ENCODE measurements at regions not wholly inside any gene's neighbourhood (a gene's known extent, or its start where the extent isn't known, plus 50 kb on each side); places are given as distances from the start of the nearest gene placed in this dataset.

- Histone ChIP-seq H3K9me3 (no peaks in the 10 kb centered on the region), H3K4me3 (ENCODE audit: low read depth in 2 of 2, low read length in 1 of 2) (no peak overlapping the region), H3K27ac (ENCODE audit: low read depth in 2 of 2, low read length in 1 of 2) (no peak overlapping the region), H3K79me2 (ENCODE audit: insufficient read depth) (no peaks in the 10 kb centered on the region), H4K20me1 (ENCODE audit: insufficient read depth) (no peaks in the 10 kb centered on the region), H3K4me1 (ENCODE audit: control insufficient read depth in 1 of 2, insufficient read depth in 2 of 2, low read depth in 1 of 2, low read length in 1 of 2) (no peaks in the 10 kb centered on the region), H3K9me2 (no peaks in the 10 kb centered on the region), H2AFZ (ENCODE audit: low read depth) (no peak overlapping the region), H3F3A (replicated peaks; ENCODE audit: insufficient read depth) (no peaks in the 10 kb centered on the region), H3K36me3 (replicated peaks in 1 of 2; ENCODE audit: control insufficient read depth in 1 of 2, insufficient read depth in 2 of 2, low read length in 1 of 2) (no peaks in the 10 kb centered on the region), H3K9ac (no peak overlapping the region), H3K4me2 (no peak overlapping the region), H3K27me3 (ENCODE audit: insufficient read depth) (no peaks in the 10 kb centered on the region)
- ChIA-PET CTCF (no interaction called here), POLR2A (no interaction called here)
- no peak for DNase-seq
- TF ChIP-seq PBX3 (IDR thresholded peaks at IDR 0.05) (no peak), NFIC (IDR thresholded peaks at IDR 0.05; ENCODE audit: borderline replicate concordance) (no peak), TAF1 (IDR thresholded peaks at IDR 0.05; ENCODE audit: borderline replicate concordance, low read depth, low read length) (no peak), FOXJ3 (CRISPR knock-in tag; IDR thresholded peaks at IDR 0.05) (no peak), CHD2 (IDR thresholded peaks at IDR 0.05; ENCODE audit: low read length, partially characterized antibody) (no peak), NRF1 (IDR thresholded peaks at IDR 0.05; ENCODE audit: low read depth, low read length) (no peak), MAX (IDR thresholded peaks at IDR 0.05; ENCODE audit: low read depth) (no peak), JUND (IDR thresholded peaks at IDR 0.05) (no peak), RAD21 (IDR thresholded peaks at IDR 0.05; ENCODE audit: low read length) (no peak), EZH2phosphoT487 (IDR thresholded peaks at IDR 0.05; ENCODE audit: borderline replicate concordance, low read depth) (no peak), USF1 (IDR thresholded peaks at IDR 0.05; ENCODE audit: borderline replicate concordance, low read depth) (no peak), MEF2A (IDR thresholded peaks at IDR 0.05; ENCODE audit: borderline replicate concordance, low read depth) (no peak), TCF12 (IDR thresholded peaks at IDR 0.05) (no peak), EP300 (IDR thresholded peaks at IDR 0.05; ENCODE audit: borderline replicate concordance in 1 of 2, low read depth in 1 of 2, low read length in 1 of 2) (no peak)
- TF ChIP-seq, protein P1, sequence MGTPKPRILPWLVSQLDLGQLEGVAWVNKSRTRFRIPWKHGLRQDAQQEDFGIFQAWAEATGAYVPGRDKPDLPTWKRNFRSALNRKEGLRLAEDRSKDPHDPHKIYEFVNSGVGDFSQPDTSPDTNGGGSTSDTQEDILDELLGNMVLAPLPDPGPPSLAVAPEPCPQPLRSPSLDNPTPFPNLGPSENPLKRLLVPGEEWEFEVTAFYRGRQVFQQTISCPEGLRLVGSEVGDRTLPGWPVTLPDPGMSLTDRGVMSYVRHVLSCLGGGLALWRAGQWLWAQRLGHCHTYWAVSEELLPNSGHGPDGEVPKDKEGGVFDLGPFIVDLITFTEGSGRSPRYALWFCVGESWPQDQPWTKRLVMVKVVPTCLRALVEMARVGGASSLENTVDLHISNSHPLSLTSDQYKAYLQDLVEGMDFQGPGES (IDR thresholded peaks at IDR 0.05; ENCODE audit: low read depth, low read length): no peak
Measured at GRCh38 chr16:50982808-50983207, 168.3 kb downstream of the SALL1 start.

GRCh38 chr16:50981951-50982350, 169.1 kb downstream of the SALL1 start:
- ChIA-PET POLR2A (no interaction called here), CTCF (no interaction called here)
- Histone ChIP-seq H3K9ac (no peak overlapping the region), H3K4me3 (ENCODE audit: low read depth in 2 of 2, low read length in 1 of 2) (no peak overlapping the region), H3K79me2 (ENCODE audit: insufficient read depth) (no peaks in the 10 kb centered on the region), H4K20me1 (ENCODE audit: insufficient read depth) (no peaks in the 10 kb centered on the region), H2AFZ (ENCODE audit: low read depth) (no peak overlapping the region), H3K27me3 (ENCODE audit: insufficient read depth) (no peaks in the 10 kb centered on the region), H3K27ac (ENCODE audit: low read depth in 2 of 2, low read length in 1 of 2) (no peak overlapping the region), H3K9me3 (no peaks in the 10 kb centered on the region), H3K36me3 (replicated peaks in 1 of 2; ENCODE audit: control insufficient read depth in 1 of 2, insufficient read depth in 2 of 2, low read length in 1 of 2) (no peaks in the 10 kb centered on the region), H3K9me2 (no peaks in the 10 kb centered on the region), H3F3A (replicated peaks; ENCODE audit: insufficient read depth) (no peaks in the 10 kb centered on the region), H3K4me2 (no peak overlapping the region), H3K4me1 (ENCODE audit: control insufficient read depth in 1 of 2, insufficient read depth in 2 of 2, low read depth in 1 of 2, low read length in 1 of 2) (no peaks in the 10 kb centered on the region)
- WGBS (ENCODE audit: low lambda C conversion rate): 15% methylated on average over 6 of the region's 6 CpGs
- TF ChIP-seq TCF12 (IDR thresholded peaks at IDR 0.05) (no peak), NFIC (IDR thresholded peaks at IDR 0.05; ENCODE audit: borderline replicate concordance) (no peak), GATA2 (CRISPR knock-in tag; IDR thresholded peaks at IDR 0.05) (no peak)
- TF ChIP-seq, protein P1 (IDR thresholded peaks at IDR 0.05; ENCODE audit: low read depth, low read length): no peak
- no peak for DNase-seq

Data from SK-N-SH (cell line).